HL-60 (cell line): ENCODE measurements at regions not wholly inside any gene's neighbourhood (a gene's known extent, or its start where the extent isn't known, plus 50 kb on each side); places are given as distances from the start of the nearest gene placed in this dataset.

Experiments
- GABPA ChIP-seq: IDR thresholded peaks from 2 replicates; pipeline ENCODE4 v1.6.1; 2012; ENCODE audit warnings: low read depth
- POLR2AphosphoS5 ChIP-seq: IDR thresholded peaks from 2 replicates; pipeline ENCODE4 v1.6.1; 2012; ENCODE audit warnings: low read depth
- SPI1 ChIP-seq: IDR thresholded peaks from 2 replicates; pipeline ENCODE4 v1.6.1; 2012; ENCODE audit warnings: low read depth, mild to moderate bottlenecking, borderline replicate concordance
- TF ChIP-seq, protein P1 (sequence below): IDR thresholded peaks from one replicate; pipeline ENCODE4 v1.5.1; 2011; ENCODE audit warnings: low read length, control low read depth, inconsistent platforms; ENCODE audit not compliant: insufficient read depth
- TF ChIP-seq, protein P2 (sequence below): IDR thresholded peaks from 2 replicates; pipeline ENCODE4 v1.6.1; 2012; ENCODE audit warnings: low read depth; ENCODE audit not compliant: insufficient replicate concordance

DNA sequence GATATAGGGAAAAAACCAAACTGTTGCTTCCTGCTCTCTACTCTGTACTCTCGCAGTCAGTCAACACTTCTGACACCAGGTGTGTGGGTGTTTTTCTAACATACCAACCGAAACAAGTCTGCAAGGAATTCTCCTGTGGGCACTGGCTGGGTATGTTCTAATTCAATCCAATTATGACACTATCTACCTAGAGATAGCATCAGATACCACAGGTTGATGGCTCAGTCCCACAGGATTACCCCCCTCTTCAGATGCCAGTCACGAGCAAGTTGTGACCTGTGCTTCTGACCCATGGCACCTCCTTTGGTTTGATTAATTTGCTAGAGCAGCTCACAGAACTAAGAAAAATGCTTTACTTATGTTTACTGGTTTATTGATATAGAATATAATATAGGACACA, 78.3 kb downstream of the DYRK2 start:
- TF ChIP-seq, protein P1, sequence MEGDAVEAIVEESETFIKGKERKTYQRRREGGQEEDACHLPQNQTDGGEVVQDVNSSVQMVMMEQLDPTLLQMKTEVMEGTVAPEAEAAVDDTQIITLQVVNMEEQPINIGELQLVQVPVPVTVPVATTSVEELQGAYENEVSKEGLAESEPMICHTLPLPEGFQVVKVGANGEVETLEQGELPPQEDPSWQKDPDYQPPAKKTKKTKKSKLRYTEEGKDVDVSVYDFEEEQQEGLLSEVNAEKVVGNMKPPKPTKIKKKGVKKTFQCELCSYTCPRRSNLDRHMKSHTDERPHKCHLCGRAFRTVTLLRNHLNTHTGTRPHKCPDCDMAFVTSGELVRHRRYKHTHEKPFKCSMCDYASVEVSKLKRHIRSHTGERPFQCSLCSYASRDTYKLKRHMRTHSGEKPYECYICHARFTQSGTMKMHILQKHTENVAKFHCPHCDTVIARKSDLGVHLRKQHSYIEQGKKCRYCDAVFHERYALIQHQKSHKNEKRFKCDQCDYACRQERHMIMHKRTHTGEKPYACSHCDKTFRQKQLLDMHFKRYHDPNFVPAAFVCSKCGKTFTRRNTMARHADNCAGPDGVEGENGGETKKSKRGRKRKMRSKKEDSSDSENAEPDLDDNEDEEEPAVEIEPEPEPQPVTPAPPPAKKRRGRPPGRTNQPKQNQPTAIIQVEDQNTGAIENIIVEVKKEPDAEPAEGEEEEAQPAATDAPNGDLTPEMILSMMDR: no peak
- TF ChIP-seq, protein P2, sequence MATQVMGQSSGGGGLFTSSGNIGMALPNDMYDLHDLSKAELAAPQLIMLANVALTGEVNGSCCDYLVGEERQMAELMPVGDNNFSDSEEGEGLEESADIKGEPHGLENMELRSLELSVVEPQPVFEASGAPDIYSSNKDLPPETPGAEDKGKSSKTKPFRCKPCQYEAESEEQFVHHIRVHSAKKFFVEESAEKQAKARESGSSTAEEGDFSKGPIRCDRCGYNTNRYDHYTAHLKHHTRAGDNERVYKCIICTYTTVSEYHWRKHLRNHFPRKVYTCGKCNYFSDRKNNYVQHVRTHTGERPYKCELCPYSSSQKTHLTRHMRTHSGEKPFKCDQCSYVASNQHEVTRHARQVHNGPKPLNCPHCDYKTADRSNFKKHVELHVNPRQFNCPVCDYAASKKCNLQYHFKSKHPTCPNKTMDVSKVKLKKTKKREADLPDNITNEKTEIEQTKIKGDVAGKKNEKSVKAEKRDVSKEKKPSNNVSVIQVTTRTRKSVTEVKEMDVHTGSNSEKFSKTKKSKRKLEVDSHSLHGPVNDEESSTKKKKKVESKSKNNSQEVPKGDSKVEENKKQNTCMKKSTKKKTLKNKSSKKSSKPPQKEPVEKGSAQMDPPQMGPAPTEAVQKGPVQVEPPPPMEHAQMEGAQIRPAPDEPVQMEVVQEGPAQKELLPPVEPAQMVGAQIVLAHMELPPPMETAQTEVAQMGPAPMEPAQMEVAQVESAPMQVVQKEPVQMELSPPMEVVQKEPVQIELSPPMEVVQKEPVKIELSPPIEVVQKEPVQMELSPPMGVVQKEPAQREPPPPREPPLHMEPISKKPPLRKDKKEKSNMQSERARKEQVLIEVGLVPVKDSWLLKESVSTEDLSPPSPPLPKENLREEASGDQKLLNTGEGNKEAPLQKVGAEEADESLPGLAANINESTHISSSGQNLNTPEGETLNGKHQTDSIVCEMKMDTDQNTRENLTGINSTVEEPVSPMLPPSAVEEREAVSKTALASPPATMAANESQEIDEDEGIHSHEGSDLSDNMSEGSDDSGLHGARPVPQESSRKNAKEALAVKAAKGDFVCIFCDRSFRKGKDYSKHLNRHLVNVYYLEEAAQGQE: no peak
- TF ChIP-seq GABPA: no peak
- no peak for TF ChIP-seq POLR2AphosphoS5
- TF ChIP-seq SPI1: no peak
